A549 (cell line): ENCODE measurements at regions not wholly inside any gene's neighbourhood (a gene's known extent, or its start where the extent isn't known, plus 50 kb on each side); places are given as distances from the start of the nearest gene placed in this dataset.

Experiments
- CHD2 ChIP-seq: fragments of 150-350 bp; IDR thresholded peaks from 2 replicates; pipeline ENCODE4 v1.6.1; 2014; ENCODE audit warnings: low read length; ENCODE audit not compliant: partially characterized antibody
- CTCF ChIP-seq: fragments of >200 bp; sonication (Bioruptor Twin); formaldehyde crosslinking; IDR thresholded peaks from 3 replicates; pipeline ENCODE4 v1.5.1; 2016
- POLR2AphosphoS2 ChIP-seq: conservative IDR thresholded peaks from 2 replicates; pipeline ENCODE4 v1.6.1; 2012; ENCODE audit warnings: low read length, improper control_type of control experiment, inconsistent platforms
- TF ChIP-seq, protein P1 (sequence below): fragments of 200-600 bp; sonication (generic); IDR thresholded peaks from 2 replicates; pipeline ENCODE4 v1.6.1; 2016; ENCODE audit warnings: antibody characterized with exemption, mild to moderate bottlenecking, moderate library complexity

GRCh38 chr18:34411952-34412351 is 187.2 kb upstream of the NOL4 start:
- TF ChIP-seq POLR2AphosphoS2: no peak
- TF ChIP-seq, protein P1, sequence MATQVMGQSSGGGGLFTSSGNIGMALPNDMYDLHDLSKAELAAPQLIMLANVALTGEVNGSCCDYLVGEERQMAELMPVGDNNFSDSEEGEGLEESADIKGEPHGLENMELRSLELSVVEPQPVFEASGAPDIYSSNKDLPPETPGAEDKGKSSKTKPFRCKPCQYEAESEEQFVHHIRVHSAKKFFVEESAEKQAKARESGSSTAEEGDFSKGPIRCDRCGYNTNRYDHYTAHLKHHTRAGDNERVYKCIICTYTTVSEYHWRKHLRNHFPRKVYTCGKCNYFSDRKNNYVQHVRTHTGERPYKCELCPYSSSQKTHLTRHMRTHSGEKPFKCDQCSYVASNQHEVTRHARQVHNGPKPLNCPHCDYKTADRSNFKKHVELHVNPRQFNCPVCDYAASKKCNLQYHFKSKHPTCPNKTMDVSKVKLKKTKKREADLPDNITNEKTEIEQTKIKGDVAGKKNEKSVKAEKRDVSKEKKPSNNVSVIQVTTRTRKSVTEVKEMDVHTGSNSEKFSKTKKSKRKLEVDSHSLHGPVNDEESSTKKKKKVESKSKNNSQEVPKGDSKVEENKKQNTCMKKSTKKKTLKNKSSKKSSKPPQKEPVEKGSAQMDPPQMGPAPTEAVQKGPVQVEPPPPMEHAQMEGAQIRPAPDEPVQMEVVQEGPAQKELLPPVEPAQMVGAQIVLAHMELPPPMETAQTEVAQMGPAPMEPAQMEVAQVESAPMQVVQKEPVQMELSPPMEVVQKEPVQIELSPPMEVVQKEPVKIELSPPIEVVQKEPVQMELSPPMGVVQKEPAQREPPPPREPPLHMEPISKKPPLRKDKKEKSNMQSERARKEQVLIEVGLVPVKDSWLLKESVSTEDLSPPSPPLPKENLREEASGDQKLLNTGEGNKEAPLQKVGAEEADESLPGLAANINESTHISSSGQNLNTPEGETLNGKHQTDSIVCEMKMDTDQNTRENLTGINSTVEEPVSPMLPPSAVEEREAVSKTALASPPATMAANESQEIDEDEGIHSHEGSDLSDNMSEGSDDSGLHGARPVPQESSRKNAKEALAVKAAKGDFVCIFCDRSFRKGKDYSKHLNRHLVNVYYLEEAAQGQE: no peak
- no peak for TF ChIP-seq CHD2
- TF ChIP-seq CTCF: no peak
